GM12891 (cell line): ENCODE measurements at regions not wholly inside any gene's neighbourhood (a gene's known extent, or its start where the extent isn't known, plus 50 kb on each side); places are given as distances from the start of the nearest gene placed in this dataset.

ENCODE experiments used
- DNase-seq: peaks from one replicate; pipeline ENCODE4 v3.0.0; 2011; ENCODE audit warnings: low spot score; ENCODE audit not compliant: insufficient read length
- FAIRE-seq: peaks from 2 replicates; lab custom pipeline; 2011; peaks lifted over from hg19 to GRCh38; lab: Jason Lieb, UNC
- PAX5 ChIP-seq: IDR thresholded peaks from 2 replicates; pipeline ENCODE4 v1.6.1; 2011; ENCODE audit warnings: low read length, moderate library complexity, mild to moderate bottlenecking; ENCODE audit not compliant: insufficient read depth, severe bottlenecking
- POLR2A ChIP-seq: IDR thresholded peaks from 2 replicates; pipeline ENCODE4 v1.6.1; 2011; ENCODE audit warnings: low read depth, low read length, control low read depth
- POLR2AphosphoS5 ChIP-seq: IDR thresholded peaks from 2 replicates; pipeline ENCODE4 v1.6.1; 2011; ENCODE audit warnings: low read depth, low read length, control low read depth
- POU2F2 ChIP-seq: IDR thresholded peaks from 2 replicates; pipeline ENCODE4 v1.6.1; 2011; ENCODE audit warnings: low read depth, mild to moderate bottlenecking, control low read depth, low read length, moderate library complexity
- SPI1 ChIP-seq: IDR thresholded peaks from 2 replicates; pipeline ENCODE4 v1.6.1; 2011; ENCODE audit warnings: low read depth, low read length, control low read depth
- TAF1 ChIP-seq: IDR thresholded peaks from 2 replicates; pipeline ENCODE4 v1.6.1; 2011; ENCODE audit warnings: low read depth, low read length, control low read depth

DNA sequence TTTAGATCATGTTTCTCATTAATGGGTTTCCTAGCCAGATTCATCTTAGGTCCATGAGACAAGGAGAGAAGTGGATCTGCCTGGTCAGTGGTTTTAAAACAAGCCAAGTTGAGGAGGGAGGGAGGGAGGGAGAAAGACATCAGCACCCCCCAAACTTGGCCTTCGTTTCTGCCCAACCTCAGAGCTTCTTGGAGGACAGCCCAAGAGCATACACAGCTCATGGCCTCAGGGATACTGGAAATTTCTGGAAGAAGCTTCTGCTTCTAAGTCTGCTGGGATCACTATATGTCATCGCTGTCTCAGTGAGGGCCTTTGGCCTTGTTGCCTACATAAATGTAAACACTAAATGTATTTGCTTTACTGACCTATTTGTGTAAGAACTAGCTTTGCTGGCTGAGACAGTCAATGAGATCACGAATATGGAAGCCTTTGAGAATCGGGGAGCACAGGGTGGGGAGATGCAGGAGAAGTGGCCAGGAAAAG is 375.1 kb downstream of the BUD13 start:
- TF ChIP-seq POLR2AphosphoS5: no peak
- no peak for TF ChIP-seq SPI1
- TF ChIP-seq PAX5: no peak
- no peak for TF ChIP-seq POU2F2
- TF ChIP-seq TAF1: no peak
- TF ChIP-seq POLR2A: no peak
- DNase-seq (no peak), FAIRE-seq (no peak)

DNA sequence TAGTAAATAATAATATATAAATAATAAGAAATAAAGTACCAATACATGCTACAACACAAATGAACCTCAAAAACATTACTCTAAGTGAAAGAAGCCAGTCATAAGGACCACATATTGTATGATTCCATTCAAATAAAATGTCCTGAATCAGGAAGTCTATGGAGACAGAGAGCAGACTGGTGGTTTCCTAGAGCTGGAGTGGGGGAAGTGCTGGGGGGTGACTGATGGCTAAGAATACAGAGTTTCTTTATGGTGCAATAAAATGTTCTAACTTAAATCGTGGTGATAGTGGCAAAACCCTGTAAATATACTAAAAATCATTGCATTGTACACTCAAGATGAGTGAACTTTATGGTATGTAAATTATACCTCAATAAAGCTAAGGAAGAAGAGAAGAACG is 376.5 kb downstream of the BUD13 start:
- TF ChIP-seq POLR2AphosphoS5 (no peak), SPI1 (no peak), PAX5 (no peak), POU2F2 (no peak), TAF1 (no peak), POLR2A (no peak)
- FAIRE-seq: no peak

GRCh38 chr11:116394022-116394421 is 378.8 kb downstream of the BUD13 start:
- no peak for TF ChIP-seq POLR2AphosphoS5
- TF ChIP-seq SPI1: no peak
- TF ChIP-seq POLR2A: no peak
- TF ChIP-seq TAF1: no peak
- no peak for TF ChIP-seq POU2F2
- no peak for TF ChIP-seq PAX5
- no peak for FAIRE-seq

More for the DNA sequence above, 376.5 kb downstream of the BUD13 start:
- no peak for DNase-seq

DNA sequence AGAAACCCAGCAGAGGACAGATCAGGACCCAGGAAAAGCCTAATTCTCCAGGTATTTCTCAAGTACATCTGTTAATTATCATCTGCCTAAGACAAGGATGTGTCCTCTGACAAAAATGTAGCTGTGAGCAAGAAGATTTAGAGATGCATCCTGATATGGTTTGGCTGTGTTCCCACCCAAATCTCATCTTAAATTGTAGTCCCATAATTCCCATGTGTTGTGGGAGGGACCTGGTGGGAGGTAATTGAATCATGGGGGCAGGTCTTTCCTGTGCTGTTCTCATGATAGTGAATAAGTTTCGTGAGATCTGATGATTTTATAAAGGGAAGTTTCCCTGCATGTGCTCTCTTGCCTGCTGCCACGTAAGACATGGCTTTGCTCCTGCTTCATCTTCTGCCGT is 381.8 kb downstream of the BUD13 start:
- FAIRE-seq: no peak
- no peak for TF ChIP-seq POLR2AphosphoS5
- TF ChIP-seq PAX5: no peak
- no peak for TF ChIP-seq POLR2A
- no peak for TF ChIP-seq POU2F2
- no peak for TF ChIP-seq SPI1
- TF ChIP-seq TAF1: no peak
- DNase-seq: no peak

More at GRCh38 chr11:116394022-116394421, 378.8 kb downstream of the BUD13 start:
- no peak for DNase-seq

GRCh38 chr11:116388146-116388545 is 384.6 kb downstream of the BUD13 start:
- FAIRE-seq (no peak), DNase-seq (no peak)
- TF ChIP-seq SPI1: no peak
- no peak for TF ChIP-seq TAF1
- no peak for TF ChIP-seq POLR2AphosphoS5
- no peak for TF ChIP-seq POLR2A
- TF ChIP-seq POU2F2: no peak
- no peak for TF ChIP-seq PAX5

GRCh38 chr11:116387641-116388040 is 385.1 kb downstream of the BUD13 start:
- FAIRE-seq (no peak), DNase-seq (no peak)
- TF ChIP-seq POLR2A (no peak), PAX5 (no peak), POLR2AphosphoS5 (no peak), POU2F2 (no peak), TAF1 (no peak), SPI1 (no peak)

- FAIRE-seq (no peak), DNase-seq (no peak)
- TF ChIP-seq TAF1 (no peak), PAX5 (no peak), POLR2A (no peak), SPI1 (no peak), POU2F2 (no peak), POLR2AphosphoS5 (no peak)
Observed at GRCh38 chr11:116386118-116386699, 386.6 kb downstream of the BUD13 start.

DNA sequence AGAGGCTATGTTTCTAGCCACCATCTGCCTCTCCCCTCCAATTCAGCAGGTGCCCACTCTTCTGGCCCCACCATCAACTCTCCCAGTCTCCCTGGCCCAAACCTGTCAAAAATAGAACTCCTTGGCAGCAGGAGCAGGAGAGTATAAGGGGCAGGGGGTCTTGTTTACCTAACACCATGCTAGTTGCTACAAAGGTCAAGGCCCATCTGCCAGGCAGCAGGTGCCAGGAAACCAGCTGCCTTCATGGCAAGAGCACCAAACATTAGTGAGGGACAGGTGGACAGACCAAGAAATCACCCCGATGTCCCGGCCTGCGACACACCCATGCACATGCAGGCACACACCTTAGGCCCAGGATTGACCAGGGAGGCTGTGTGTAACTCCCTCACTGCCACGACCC is 387.9 kb downstream of the BUD13 start:
- DNase-seq: no peak
- no peak for FAIRE-seq

DNA sequence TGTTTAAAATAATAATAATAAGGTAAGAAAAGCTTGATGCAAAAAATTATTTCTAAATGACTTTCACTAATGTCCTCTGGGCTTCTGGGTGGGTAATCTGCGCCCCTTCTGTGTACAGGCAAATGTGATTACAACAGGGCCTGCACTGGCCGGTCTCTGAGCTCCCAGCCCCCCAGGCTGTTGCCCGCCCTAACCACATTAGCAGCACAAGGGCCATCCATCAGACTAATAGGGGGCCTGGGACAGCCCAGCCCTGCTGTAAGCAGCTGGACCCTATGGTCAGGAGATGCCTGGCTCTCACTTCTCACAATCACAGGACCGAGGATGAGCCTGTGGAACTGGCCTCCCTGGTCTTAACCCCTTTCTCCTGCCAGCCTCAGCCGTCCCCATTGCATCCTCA is 388.4 kb downstream of the BUD13 start:
- TF ChIP-seq PAX5 (no peak), POU2F2 (no peak), POLR2AphosphoS5 (no peak), POLR2A (no peak), SPI1 (no peak), TAF1 (no peak)
- DNase-seq (no peak), FAIRE-seq (no peak)

More for the DNA sequence above, 387.9 kb downstream of the BUD13 start:
- TF ChIP-seq PAX5 (no peak), POLR2AphosphoS5 (no peak), SPI1 (no peak), TAF1 (no peak), POLR2A (no peak), POU2F2 (no peak)
